ENCODE measurements at regions not wholly inside any gene's neighbourhood (a gene's known extent, or its start where the extent isn't known, plus 50 kb on each side); places are given as distances from the start of the nearest gene placed in this dataset.

- TF ChIP-seq CTCF (IDR thresholded peaks at IDR 0.05; ENCODE audit: low read length) (no peak), EZH2 (IDR thresholded peaks at IDR 0.05; ENCODE audit: borderline replicate concordance, low read length) (no peak)
Measured at GRCh38 chr20:39135885-39136544, 173.9 kb downstream of the DHX35 start.
